GM19372 (cell line): ENCODE measurements at regions not wholly inside any gene's neighbourhood (a gene's known extent, or its start where the extent isn't known, plus 50 kb on each side); places are given as distances from the start of the nearest gene placed in this dataset.
A peak's percentile ranks its signal among the peaks of the same experiment; 100 is the strongest.

Experiments used
- ATAC-seq: cut with Tn5 transposase; IDR thresholded peaks from one replicate; pipeline ENCODE4 v1.9.1; 2021; ENCODE audit warnings: mild to moderate bottlenecking, low read depth, moderate library complexity; ENCODE audit not compliant: unreplicated experiment

DNA sequence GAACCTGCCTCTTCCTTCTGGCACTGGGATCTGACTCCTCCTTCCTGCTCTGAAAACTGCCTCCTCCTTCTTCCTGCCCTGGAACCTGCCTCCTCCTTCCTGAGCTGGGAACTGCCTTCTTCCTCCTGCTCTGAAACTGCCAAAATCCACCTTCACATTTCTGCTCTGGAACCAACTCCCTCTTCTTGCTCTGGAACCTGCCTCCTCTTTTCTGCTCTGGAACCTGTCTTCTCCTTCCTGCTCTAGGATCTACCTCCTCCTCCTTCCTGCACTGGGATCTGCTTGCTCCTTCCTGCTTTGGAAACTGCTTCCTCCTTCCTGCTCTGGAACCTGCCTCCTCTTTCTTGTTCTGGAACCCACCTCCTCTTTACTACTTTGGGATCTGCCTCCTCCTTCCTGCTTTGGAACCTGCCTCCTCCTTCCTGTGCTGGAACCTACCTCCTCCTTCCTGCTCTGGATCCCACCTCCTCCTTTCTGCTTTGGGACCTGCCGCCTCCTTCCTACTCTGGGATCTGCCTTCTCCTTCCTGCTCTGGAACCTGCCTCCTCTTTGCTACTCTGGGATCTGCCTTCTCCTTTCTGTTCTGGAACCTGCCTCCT is 315.5 kb downstream of the PRL start:
- ATAC-seq = no peak

DNA sequence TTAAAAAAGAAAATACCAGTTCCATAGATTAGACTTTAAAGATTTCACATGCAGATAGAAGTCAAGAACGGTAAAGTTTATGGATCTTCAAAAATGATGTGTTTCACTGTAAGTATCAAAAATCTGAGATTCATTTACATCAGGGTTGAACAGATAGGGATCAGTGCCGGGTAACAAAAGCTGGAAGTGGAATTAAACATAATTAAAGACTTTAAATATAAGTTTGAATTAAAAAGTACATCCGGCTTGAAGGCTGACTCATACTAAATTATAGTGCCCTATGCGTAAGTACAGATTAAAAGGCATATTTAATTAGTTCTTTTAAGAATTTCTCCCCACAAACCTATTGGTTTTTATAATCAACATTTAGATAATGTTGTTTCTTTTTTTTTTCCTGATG is 312.7 kb downstream of the PRL start:
- ATAC-seq = no peak

DNA sequence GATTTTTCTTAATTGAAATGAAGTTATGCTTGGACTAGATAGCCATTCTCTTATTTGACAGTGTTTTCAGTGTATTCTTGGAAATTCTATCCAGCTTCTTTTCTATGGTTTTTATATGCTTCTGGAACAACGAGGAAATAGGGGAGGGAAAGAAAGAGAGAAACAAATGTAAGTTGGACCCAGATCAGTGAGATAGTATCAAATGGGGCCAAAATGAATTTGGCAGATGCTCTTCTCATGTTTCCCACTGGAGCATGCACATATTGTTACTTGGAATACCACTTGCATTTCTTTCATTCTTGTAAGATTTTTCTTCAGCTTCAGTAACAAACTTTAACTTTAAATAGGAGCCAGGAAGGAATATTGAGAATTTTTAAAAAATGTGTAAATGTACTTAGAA is 312.3 kb downstream of the PRL start:
- no peak for ATAC-seq

DNA sequence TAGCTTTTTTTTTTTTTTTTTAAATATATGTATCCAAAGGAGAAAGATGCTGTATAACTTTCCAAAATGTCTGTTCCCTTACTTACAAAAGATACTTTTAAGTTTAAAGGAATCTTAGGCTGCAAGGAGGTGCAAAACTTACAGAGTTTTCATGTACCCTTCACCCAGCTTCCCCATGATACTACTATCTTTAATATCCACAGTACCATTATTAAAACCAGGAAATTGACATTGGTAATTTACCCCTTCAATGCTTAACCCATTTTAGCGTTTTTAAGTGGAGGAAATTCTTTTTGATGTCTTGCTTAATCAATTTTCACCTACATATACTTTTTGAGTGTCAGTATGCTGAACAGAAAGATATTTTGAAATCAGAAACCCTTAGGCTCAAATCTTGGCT is 310.9 kb downstream of the PRL start:
- ATAC-seq = no peak

DNA sequence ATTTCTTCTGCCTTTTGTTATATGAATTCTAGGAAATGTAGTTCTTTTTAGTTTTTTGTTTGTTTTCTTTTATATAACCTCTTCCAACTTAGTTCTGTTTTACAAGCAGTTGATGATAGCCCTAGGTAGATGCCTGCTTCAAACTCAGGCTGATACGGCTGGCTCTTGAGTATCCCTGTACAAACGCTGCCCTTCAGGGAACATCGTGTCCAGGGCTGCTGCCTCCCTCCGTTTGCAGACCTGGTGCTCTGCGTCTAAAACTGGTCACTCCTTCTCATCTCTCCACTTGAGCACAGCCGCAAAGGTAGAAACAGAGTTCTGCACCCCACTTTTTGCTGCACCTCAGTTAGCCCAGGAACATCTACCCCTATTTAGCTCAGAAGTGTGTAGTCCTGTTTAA is 310.1 kb downstream of the PRL start:
- no peak for ATAC-seq

DNA sequence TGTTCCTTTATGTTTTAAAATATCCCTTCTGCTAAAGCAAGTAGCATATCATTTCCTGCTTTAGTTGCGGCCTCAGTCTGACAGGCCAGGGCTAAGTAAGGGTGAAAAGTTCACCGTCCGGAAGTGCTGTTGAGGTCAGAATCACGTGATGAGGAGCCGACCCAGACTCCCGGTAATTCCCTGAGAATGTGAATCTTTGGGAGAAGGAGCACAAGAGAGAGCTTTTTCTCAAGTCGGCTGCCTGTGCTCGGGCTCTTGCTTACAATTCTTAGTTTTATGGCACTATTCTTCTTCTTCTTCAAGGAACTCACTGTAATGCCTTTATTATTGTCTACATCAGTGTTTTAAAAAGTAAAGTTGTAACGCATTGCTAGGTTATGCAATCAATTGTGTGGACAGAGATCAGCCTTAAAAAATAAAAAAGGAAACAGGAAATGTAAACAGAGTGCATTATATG is 309.3 kb downstream of the PRL start:
- peak; percentile 79 for ATAC-seq

DNA sequence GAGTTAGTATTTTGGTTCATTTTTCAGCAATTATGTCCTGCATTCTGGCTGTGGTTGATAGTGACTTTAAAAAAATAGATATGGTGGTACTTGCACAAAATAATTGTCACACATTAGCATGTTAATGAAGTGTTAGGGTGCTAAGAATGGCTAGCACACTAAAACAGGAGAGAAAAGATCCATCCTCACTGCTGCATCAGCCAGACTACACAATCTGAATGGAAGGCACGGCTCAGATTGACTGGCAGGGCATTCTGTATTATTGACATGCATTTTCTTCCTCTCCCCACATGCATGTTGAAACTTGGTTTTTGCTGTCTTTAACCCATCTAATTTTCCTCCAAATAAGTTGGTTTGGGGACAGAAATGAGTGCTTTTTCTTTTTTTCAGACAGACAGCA is 306.3 kb downstream of the PRL start:
- no peak for ATAC-seq

DNA sequence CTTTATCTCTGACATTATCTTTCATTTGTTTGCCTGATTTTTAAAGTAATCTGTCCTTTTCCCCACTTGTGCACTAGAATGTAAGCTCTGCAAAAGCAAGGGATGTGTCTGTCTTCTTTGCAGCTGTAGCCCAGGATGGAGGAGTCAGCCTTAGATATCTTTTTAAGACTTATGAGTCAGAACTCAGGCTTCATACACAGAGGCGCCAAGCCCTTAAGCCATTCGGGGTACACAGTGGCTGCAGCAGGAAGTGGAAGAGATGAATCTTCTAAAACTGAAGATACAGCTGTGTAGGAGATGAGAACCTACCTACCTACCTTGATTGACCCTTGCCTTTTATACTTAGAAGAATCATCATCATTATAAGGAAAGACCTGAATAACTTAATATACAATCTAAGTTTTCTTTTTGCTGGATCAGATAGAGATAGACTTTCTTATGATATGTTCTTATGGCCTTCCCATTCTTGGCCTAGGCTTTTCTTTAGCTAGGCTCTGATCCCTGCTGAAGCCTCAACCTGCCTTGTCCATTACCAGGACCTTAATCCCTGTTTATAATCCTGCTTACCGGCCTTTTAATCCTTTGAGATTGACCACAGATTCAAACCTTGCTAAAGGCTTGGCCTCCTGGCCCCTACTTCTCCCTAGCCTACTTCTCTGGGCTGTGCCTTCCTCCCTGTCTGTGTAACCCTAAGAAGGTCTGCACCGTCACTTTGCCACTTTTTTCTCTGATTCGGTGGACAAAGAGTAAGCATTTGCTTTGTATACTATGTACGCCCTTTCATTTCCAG is 304.5 kb downstream of the PRL start:
- no peak for ATAC-seq

DNA sequence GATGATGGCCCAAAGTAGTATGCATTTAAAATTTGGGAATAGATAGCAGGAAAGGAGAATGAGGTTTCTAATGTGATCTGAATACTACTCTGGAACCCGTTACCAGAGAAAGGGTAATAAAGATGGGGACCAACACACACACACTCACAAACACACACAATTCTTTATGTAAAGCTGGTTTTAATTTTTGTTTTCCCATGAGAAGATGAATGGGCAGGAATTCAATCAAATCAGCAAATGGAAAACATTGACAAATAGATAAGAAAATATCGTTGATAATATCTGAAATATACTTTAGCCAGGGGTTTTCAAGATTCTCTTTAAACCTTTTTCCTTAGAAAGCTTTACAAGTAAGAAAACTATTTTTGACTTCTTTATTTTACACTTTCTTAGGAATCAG is 303.0 kb downstream of the PRL start:
- ATAC-seq = no peak

DNA sequence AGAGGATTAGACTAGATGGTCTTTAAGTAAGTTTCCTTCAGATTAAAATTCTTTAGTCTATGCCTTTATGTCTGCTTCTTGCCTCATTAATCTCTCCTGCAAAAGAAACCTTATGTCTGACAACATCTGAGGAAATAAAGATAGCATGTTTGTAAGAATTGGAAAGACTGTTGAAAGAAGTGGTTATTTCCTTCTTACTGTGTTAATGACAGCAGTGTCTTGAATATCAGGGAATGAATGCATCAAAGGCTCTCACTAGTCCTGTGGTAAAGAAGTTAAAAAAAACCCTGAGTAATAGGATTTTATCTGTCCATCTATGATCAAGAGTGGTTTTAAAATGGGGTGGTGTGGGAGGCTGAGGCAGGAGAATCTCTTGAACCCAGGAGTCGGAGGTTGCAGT is 302.0 kb downstream of the PRL start:
- no peak for ATAC-seq

DNA sequence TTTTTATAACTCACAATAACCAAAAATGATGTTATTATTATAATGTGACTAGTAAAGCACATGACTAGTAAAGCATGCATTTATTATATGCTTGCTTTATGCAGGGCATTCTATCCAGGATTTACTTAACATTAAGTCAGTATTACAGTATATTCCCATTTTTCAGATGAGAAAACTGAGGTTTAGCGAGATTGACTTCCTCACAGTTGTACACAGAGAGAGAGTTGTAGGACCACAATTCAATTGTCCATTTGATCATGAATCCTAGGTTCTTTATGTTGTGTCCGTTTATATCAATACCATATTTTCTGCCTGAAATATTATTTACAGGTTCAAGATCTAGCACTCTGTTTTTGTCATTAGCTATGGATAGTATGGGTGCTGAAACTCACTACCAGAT is 301.5 kb downstream of the PRL start:
- no peak for ATAC-seq

DNA sequence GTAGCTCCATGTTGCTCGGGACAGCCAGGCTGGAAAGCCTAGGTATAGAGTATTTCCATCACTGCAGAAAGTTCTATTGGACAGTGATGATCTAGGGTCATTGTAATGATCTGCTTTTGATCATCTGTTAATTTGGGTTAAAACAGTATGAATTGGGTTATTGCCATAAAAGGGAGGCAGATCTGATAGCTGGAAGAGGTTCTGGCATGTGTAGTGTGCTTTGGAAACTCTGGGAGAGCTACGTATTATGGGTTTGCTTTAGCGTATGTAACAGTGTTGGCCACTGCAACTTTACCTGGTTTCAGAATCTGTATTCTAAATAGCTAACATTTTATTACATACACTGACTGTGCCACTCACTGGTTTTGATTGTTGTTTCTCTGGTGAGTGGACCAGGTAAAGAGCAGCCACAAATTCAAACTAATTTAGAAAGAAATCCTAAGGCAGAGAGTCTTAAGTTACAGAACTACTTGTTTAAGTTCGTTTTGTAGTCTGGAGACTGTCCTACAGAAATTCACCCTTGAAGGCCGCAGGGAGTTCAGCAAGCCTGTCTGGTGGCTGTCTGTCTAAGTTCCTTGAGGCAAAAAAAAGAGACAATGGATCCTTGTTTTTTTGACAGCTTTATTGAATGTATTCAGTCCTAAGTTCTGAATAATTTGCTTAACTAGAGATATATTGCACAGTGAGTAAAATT is 300.3 kb downstream of the PRL start:
- no peak for ATAC-seq

DNA sequence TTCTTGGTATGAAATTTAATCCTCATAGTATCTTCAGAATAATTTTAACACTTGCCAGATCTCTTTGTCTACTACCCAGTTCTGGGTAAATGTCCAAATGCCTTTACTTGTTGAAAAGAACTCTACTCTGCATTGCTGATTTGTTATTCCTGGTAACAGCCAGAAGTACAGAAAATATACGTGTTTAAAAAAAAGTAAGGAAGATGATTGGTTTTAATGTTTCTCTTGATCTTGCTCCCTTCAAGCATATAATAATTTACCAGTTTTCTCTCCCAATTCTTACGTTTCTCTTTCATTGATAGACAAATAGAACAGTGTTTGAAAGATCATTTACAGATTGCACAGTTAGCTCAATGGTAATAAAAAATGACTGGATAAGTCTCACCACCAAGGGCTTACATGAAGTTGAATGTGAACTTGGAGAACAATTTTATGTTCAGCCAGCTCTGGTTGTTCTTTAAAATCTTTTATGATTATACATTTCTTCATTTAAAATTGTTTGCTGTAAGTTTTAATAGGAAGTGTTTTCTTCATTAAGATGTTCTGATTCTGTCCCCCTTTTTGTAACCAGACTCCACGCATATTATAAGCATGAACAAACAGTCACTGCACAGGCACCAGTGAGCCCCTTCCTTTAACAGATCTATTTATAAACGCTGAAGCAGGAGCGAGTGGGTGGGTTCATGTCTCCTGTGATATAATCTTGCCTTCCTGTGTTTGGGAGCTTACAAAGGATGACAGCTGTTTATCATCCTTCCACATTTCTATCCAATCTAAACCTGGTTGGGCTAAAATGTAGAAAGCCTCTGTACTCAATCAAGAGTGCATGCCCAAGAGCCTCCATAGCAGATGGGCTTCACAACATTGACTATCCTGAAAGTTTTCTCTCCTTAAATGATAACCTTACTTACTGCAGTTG is 299.5 kb downstream of the PRL start:
- no peak for ATAC-seq

DNA sequence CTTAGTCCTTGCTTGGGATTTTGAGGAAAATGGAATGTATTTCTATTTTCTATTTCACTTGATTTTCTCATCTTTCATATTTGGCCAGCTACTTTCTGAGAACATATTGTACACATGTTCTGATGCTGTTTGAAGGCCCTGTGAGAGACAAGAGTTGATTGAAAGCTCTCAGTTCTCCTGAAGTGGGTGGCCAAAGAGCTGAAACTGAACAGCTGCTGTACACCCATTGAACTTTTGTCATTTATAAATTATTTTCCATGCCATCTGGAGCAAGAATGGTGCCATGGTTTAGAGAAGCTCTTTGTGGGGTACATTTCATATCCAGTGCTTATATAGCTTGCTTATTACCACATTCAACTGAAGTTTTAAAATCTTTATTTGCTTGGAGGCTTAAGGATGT is 298.3 kb downstream of the PRL start:
- no peak for ATAC-seq

DNA sequence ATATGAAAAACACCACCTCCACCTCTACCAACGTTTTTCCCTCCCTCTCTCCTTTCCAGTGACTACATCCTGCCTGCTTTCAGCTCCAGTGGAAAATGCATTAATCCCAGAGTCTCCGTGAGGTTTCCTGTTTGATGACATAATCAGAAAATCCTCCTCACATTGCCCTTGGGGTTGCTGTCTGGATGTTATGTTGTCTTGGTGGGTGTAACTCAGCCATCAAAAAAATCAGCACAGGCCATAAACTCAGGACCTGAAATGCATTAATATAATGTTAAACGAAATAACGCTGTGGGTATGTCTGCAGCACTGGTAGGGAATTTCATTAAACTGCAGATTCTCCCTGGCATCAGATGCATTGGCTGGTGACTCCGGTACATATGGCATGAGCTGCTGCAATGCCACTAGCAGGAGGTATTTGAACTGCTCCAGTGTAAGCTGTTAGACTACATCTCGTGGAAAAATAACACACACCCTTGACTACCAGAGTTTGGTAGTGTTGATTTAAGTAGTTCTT is 297.8 kb downstream of the PRL start:
- ATAC-seq = no peak

DNA sequence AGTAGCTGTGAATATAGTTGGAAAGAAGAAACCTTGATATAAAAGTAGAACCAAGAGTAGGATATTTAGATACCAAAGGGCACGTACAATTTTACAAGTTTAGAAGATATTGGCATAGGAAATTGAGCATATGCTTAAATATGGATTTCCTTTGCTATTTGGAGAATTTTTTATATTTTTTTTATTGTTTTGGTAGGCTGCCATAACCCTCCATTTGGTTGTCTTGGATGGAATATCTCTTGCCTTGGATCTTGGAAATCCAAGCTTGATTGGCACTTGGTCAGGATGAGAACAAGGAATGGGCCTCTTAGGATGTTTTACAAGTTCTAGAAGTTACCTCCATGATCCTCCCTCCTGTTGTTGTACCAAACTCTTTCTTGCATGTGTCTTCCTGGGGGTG is 297.1 kb downstream of the PRL start:
- no peak for ATAC-seq

DNA sequence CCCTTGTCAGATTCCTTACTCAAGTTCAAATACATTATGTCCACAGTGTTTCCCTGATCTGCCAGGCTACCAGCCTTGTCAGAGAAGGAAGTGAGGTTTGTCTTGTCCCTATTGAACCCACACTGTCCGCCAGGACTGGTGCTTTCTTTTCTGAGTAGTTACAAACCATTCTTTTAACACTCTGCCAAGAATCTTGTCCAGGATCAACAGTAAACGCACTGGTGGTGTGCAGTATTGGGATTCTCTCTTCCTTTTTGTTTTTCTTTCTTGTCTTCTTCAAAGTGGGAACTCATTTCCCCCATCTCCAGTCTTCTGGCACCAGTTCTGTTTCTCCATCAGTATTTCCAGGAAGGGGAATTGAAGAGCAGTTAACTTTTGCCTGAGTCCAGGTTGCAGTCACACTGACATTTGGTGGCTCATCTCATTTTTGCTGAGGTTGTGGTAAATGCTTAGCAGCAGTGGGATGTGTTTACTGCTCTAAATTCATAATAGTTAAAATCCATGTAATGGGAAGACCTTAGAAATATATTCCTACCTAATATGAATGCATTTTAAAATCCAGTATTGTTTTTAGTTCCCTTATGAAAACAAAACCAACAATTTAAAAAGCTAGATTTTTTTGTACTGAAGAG is 295.3 kb downstream of the PRL start:
- ATAC-seq = no peak

DNA sequence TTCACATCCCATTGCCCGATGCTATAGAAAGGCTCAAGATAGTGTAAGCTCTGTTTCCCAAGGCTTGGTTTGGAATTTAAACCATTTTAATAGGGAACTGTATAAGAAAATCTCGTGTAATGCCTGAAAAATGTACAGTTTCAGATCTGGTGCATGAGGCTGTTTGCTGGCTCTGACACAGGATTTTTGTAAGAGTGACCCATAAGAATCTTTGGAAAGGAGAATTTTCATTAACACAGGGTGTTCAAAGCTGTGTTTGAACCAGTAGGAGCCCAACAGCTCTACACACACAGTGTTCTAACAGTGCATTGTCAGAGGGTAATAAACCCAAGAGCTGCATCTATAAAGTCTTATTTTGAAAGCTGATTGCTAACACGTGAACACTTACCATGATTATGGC is 293.5 kb downstream of the PRL start:
- no peak for ATAC-seq

DNA sequence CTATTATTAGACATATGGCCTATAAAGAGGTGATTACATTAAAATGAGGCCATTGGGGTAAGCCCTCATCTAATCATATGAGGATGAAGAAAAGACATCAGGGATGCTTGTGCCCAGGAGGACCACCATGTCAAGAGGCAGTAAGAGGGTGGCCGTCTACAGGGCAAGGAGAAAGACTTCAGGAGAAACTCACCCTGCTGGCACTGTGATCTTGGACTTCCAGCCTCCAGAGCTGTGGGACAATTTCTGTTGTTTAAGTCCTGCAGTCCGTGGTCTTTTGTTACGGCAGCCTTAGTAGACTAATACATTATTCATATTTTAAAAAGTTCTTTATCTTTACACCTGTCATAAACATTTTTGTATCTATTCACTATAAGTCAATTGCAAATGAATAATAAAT is 290.0 kb downstream of the PRL start:
- no peak for ATAC-seq

DNA sequence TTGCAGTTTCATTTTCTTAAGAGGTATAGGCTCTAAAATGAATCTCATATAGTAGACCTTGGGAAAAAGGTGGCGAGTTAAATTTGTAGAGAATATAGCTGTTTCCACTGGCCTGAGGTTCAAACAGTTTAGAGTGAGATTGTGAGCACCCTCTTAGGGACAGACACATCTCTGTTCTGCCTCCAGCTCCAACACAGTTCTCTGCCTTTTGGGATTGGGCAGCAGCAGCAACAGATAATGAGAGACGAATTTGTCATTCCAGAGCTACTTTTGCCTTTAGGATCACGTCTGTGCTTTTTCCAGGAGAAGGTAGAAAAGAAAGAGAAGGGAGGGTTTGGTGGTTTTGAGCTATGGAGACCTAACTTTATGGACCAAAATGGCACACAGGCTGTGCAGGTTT is 289.4 kb downstream of the PRL start:
- ATAC-seq = no peak
